Raji (cell line): ENCODE measurements at regions not wholly inside any gene's neighbourhood (a gene's known extent, or its start where the extent isn't known, plus 50 kb on each side); places are given as distances from the start of the nearest gene placed in this dataset.

Source experiments
- POLR2A ChIP-seq: IDR thresholded peaks from 2 replicates; pipeline ENCODE4 v1.6.1; 2011; ENCODE audit warnings: low read depth, low read length, control low read depth; ENCODE audit not compliant: insufficient read depth

GRCh38 chr16:85986931-85987749 lies 88.2 kb downstream of the IRF8 start:
- TF ChIP-seq POLR2A = no peak

GRCh38 chr16:85987750-85988078 lies 88.8 kb downstream of the IRF8 start:
- no peak for TF ChIP-seq POLR2A

- TF ChIP-seq POLR2A = no peak
Observed at GRCh38 chr16:85988306-85988705, 89.3 kb downstream of the IRF8 start.

- no peak for TF ChIP-seq POLR2A
Observed at GRCh38 chr16:85988723-85989313, 89.9 kb downstream of the IRF8 start.

- TF ChIP-seq POLR2A = no peak
Observed at GRCh38 chr16:85989376-85989775, 90.4 kb downstream of the IRF8 start.

- no peak for TF ChIP-seq POLR2A
Observed at GRCh38 chr16:85989863-85990643, 91.1 kb downstream of the IRF8 start.

- TF ChIP-seq POLR2A = no peak
Observed at GRCh38 chr16:85990861-85991301, 91.9 kb downstream of the IRF8 start.

GRCh38 chr16:85991425-85991824 lies 92.5 kb downstream of the IRF8 start:
- no peak for TF ChIP-seq POLR2A

- TF ChIP-seq POLR2A = no peak
Observed at GRCh38 chr16:85991856-85992255, 92.9 kb downstream of the IRF8 start.

- TF ChIP-seq POLR2A = no peak
Observed at GRCh38 chr16:85992359-85992758, 93.4 kb downstream of the IRF8 start.

- TF ChIP-seq POLR2A = no peak
Observed at GRCh38 chr16:85992779-85993178, 93.8 kb downstream of the IRF8 start.

- TF ChIP-seq POLR2A = no peak
Observed at GRCh38 chr16:85994492-85995490, 95.8 kb downstream of the IRF8 start.

- TF ChIP-seq POLR2A = no peak
Observed at GRCh38 chr16:85995541-85996423, 96.8 kb downstream of the IRF8 start.

- no peak for TF ChIP-seq POLR2A
Observed at GRCh38 chr16:85996843-85997242, 97.9 kb downstream of the IRF8 start.
